GM23248 (cell line): ENCODE measurements at regions not wholly inside any gene's neighbourhood (a gene's known extent, or its start where the extent isn't known, plus 50 kb on each side); places are given as distances from the start of the nearest gene placed in this dataset.

Source experiments
- EZH2 ChIP-seq: fragments of 200-600 bp; sonication (generic); IDR thresholded peaks from 2 replicates; pipeline ENCODE4 v1.6.1; 2018; ENCODE audit warnings: antibody characterized with exemption, mild to moderate bottlenecking; ENCODE audit not compliant: insufficient read depth, poor library complexity, severe bottlenecking
- EZH2phosphoT487 ChIP-seq: fragments of 200-600 bp; sonication (generic); IDR thresholded peaks from 2 replicates; pipeline ENCODE4 v1.6.1; 2018; ENCODE audit warnings: antibody characterized with exemption, moderate library complexity, mild to moderate bottlenecking, low read depth; ENCODE audit not compliant: insufficient read depth

DNA sequence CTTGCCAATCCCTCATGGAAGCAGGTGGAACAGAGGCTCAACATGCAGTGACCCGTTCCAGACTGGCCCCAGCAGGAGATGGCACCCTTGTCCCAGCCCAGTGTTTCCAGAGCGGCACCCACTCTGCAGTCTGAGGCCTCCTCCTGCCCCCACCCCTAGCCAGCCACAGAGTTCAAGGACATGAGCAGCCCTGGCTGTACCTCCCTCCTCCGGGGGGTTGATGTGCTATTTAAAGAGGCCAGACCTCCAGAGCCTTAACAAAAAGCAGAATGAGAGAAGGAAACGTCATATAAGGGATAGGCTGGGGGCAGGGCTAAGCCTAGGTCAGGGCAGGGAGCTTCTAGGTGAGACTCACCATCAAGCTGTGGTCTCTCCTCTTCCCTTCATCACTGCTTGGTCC is 115.7 kb upstream of the NANOS1 start:
- TF ChIP-seq EZH2 = no peak
- TF ChIP-seq EZH2phosphoT487 = no peak
